22Rv1 (cell line): ENCODE measurements at regions not wholly inside any gene's neighbourhood (a gene's known extent, or its start where the extent isn't known, plus 50 kb on each side); places are given as distances from the start of the nearest gene placed in this dataset.

Experiments used
- CTCF ChIP-seq: fragments of 450-650 bp; IDR thresholded peaks from 2 replicates; pipeline ENCODE4 v1.5.1; 2017; ENCODE audit warnings: mild to moderate bottlenecking
- ZFX ChIP-seq: fragments of 450-650 bp; IDR thresholded peaks from 2 replicates; pipeline ENCODE4 v1.6.1; 2017; ENCODE audit warnings: antibody characterized with exemption, borderline replicate concordance

GRCh38 chr4:157728215-157728614 is 444.6 kb downstream of the GASK1B start:
- no peak for TF ChIP-seq CTCF
- no peak for TF ChIP-seq ZFX
